ENCODE measurements at regions not wholly inside any gene's neighbourhood (a gene's known extent, or its start where the extent isn't known, plus 50 kb on each side); places are given as distances from the start of the nearest gene placed in this dataset.

- TF ChIP-seq CTCF (IDR thresholded peaks at IDR 0.05) (no peak), POLR2A (IDR thresholded peaks at IDR 0.05) (no peak), EP300 (IDR thresholded peaks at IDR 0.05) (no peak)
These were observed 414.7 kb downstream of the LPIN1 start for GRCh38 chr2:12161085-12161484.

Data from tibial nerve (tissue), 4 donors.